HepG2 (cell line): ENCODE measurements at regions not wholly inside any gene's neighbourhood (a gene's known extent, or its start where the extent isn't known, plus 50 kb on each side); places are given as distances from the start of the nearest gene placed in this dataset.
A peak's percentile ranks its signal among the peaks of the same experiment; 100 is the strongest.

Experiments used
- CBX1 ChIP-seq: IDR thresholded peaks from one replicate; pipeline ENCODE4 v1.6.1; 2016; ENCODE audit warnings: antibody characterized with exemption, low read depth
- CERS6 ChIP-seq: sonication (generic); formaldehyde crosslinking; IDR thresholded peaks from 2 replicates; pipeline ENCODE4 v1.5.0; 2020; ENCODE audit warnings: missing genetic modification reagents
- FOXJ3 ChIP-seq: sonication (generic); formaldehyde crosslinking; IDR thresholded peaks from 2 replicates; pipeline ENCODE4 v1.4.0; 2020; ENCODE audit warnings: missing genetic modification reagents, mild to moderate bottlenecking, borderline replicate concordance
- FOXK2 ChIP-seq: fragments of 450-650 bp; IDR thresholded peaks from 2 replicates; pipeline ENCODE4 v1.6.1; 2016
- GABPB1 ChIP-seq: IDR thresholded peaks from 2 replicates; pipeline ENCODE4 v1.6.1; 2016; ENCODE audit warnings: mild to moderate bottlenecking, missing genetic modification reagents, moderate library complexity, missing compliant biosample characterization
- KAT8 ChIP-seq: IDR thresholded peaks from 2 replicates; pipeline ENCODE4 v1.6.1; 2016; ENCODE audit warnings: missing genetic modification reagents, missing compliant biosample characterization
- MBD4 ChIP-seq: IDR thresholded peaks from 2 replicates; pipeline ENCODE4 v1.6.1; 2012; ENCODE audit warnings: low read length, inconsistent platforms, borderline replicate concordance
- MIXL1 ChIP-seq: IDR thresholded peaks from 2 replicates; pipeline ENCODE4 v1.6.1; 2016
- MNT ChIP-seq: fragments of 450-650 bp; IDR thresholded peaks from 2 replicates; pipeline ENCODE4 v1.6.1; 2016
- NCOR1 ChIP-seq: fragments of 200-600 bp; sonication (generic); IDR thresholded peaks from 2 replicates; pipeline ENCODE4 v1.7.0; 2017; ENCODE audit warnings: antibody characterized with exemption, low read length, borderline replicate concordance
- POGZ ChIP-seq: sonication (generic); formaldehyde crosslinking; IDR thresholded peaks from 2 replicates; pipeline ENCODE4 v1.4.0; 2020; ENCODE audit warnings: mild to moderate bottlenecking, missing genetic modification reagents
- SMARCE1 ChIP-seq: fragments of 450-650 bp; IDR thresholded peaks from 2 replicates; pipeline ENCODE4 v1.6.1; 2017; ENCODE audit warnings: borderline replicate concordance
- SMC3 ChIP-seq: IDR thresholded peaks from 2 replicates; pipeline ENCODE4 v1.6.1; 2011; ENCODE audit warnings: low read length, improper control_type of control experiment
- TARDBP ChIP-seq: sonication (generic); formaldehyde crosslinking; IDR thresholded peaks from 2 replicates; pipeline ENCODE4 v1.8.0; 2022; ENCODE audit warnings: mild to moderate bottlenecking, missing genetic modification reagents
- WIZ ChIP-seq: sonication (generic); formaldehyde crosslinking; IDR thresholded peaks from 2 replicates; pipeline ENCODE4 v1.5.1; 2020; ENCODE audit warnings: mild to moderate bottlenecking, missing genetic modification reagents
- ZMYM4 ChIP-seq: sonication (generic); formaldehyde crosslinking; IDR thresholded peaks from 2 replicates; pipeline ENCODE4 v1.8.1; 2023; ENCODE audit warnings: mild to moderate bottlenecking, missing genetic modification reagents
- TF ChIP-seq, protein P1 (sequence below): sonication (generic); formaldehyde crosslinking; conservative IDR thresholded peaks from 2 replicates; pipeline ENCODE4 v1.4.0; 2020; ENCODE audit warnings: missing genetic modification reagents
- TF ChIP-seq, protein P2 (sequence below): IDR thresholded peaks from 2 replicates; pipeline ENCODE4 v1.6.1; 2016
- TF ChIP-seq, protein P3 (sequence below): sonication (generic); formaldehyde crosslinking; IDR thresholded peaks from 2 replicates; pipeline ENCODE4 v1.4.0; 2020; ENCODE audit warnings: missing genetic modification reagents
- TF ChIP-seq, protein P4 (sequence below): sonication (generic); formaldehyde crosslinking; conservative IDR thresholded peaks from 2 replicates; pipeline ENCODE4 v1.4.0; 2020; ENCODE audit warnings: mild to moderate bottlenecking, missing genetic modification reagents, moderate library complexity

DNA sequence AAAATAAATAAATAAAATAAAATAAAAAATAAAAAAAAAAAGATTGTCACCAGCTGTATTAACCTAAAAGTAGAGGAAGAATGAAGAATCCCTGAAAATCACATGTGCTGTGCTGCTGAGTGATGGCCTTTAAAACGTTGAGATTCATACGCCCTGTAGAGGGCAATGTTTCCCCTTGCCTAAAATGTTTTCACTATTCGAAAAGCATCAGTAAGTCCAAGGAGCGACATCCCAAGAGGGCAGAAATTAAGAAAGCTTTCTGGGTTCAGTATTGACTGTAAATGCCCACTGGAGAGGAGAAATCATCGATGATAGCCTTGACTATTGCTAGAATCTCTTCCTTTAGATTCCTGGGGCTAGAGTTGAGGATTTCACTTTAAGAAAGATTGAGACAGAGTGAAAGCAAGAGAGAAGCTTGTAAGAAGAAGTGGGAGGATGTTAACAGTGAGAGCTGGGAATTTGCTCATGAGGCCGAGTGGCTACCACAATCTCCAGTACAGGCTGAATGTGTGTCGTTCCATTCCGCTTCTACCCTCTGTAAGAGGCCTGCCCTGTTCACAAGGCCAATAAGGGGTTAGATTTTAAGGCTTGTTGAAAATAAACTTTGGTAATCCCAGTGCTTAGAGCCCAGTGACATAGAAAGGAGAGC lies 170.8 kb upstream of the FAM20A start (continued):
- TF ChIP-seq, protein P1, sequence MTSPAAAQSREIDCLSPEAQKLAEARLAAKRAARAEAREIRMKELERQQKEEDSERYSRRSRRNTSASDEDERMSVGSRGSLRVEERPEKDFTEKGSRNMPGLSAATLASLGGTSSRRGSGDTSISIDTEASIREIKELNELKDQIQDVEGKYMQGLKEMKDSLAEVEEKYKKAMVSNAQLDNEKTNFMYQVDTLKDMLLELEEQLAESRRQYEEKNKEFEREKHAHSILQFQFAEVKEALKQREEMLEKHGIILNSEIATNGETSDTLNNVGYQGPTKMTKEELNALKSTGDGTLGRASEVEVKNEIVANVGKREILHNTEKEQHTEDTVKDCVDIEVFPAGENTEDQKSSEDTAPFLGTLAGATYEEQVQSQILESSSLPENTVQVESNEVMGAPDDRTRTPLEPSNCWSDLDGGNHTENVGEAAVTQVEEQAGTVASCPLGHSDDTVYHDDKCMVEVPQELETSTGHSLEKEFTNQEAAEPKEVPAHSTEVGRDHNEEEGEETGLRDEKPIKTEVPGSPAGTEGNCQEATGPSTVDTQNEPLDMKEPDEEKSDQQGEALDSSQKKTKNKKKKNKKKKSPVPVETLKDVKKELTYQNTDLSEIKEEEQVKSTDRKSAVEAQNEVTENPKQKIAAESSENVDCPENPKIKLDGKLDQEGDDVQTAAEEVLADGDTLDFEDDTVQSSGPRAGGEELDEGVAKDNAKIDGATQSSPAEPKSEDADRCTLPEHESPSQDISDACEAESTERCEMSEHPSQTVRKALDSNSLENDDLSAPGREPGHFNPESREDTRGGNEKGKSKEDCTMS (CRISPR knock-in tag): no peak
- TF ChIP-seq, protein P2, sequence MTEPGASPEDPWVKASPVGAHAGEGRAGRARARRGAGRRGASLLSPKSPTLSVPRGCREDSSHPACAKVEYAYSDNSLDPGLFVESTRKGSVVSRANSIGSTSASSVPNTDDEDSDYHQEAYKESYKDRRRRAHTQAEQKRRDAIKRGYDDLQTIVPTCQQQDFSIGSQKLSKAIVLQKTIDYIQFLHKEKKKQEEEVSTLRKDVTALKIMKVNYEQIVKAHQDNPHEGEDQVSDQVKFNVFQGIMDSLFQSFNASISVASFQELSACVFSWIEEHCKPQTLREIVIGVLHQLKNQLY (CRISPR knock-in tag): no peak
- TF ChIP-seq CBX1 (no peak), FOXK2 (no peak), ZMYM4 (CRISPR knock-in tag) (peak; percentile 24; the same call in 1 of the 2 replicates), FOXJ3 (no peak), NCOR1 (no peak), MIXL1 (CRISPR knock-in tag) (no peak), GABPB1 (no peak), SMC3 (peak; percentile 86), KAT8 (CRISPR knock-in tag) (0 out of 2 replicates have a peak, but pooled peaks have one; percentile 25), WIZ (no peak), TARDBP (CRISPR knock-in tag) (0 out of 2 replicates have a peak, but pooled peaks have one; percentile 31), POGZ (CRISPR knock-in tag) (0 out of 2 replicates have a peak, but pooled peaks have one; percentile 35), MNT (no peak), MBD4 (no peak), SMARCE1 (no peak), CERS6 (no peak)
- TF ChIP-seq, protein P3, sequence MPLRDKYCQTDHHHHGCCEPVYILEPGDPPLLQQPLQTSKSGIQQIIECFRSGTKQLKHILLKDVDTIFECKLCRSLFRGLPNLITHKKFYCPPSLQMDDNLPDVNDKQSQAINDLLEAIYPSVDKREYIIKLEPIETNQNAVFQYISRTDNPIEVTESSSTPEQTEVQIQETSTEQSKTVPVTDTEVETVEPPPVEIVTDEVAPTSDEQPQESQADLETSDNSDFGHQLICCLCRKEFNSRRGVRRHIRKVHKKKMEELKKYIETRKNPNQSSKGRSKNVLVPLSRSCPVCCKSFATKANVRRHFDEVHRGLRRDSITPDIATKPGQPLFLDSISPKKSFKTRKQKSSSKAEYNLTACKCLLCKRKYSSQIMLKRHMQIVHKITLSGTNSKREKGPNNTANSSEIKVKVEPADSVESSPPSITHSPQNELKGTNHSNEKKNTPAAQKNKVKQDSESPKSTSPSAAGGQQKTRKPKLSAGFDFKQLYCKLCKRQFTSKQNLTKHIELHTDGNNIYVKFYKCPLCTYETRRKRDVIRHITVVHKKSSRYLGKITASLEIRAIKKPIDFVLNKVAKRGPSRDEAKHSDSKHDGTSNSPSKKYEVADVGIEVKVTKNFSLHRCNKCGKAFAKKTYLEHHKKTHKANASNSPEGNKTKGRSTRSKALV: no peak
- TF ChIP-seq, protein P4, sequence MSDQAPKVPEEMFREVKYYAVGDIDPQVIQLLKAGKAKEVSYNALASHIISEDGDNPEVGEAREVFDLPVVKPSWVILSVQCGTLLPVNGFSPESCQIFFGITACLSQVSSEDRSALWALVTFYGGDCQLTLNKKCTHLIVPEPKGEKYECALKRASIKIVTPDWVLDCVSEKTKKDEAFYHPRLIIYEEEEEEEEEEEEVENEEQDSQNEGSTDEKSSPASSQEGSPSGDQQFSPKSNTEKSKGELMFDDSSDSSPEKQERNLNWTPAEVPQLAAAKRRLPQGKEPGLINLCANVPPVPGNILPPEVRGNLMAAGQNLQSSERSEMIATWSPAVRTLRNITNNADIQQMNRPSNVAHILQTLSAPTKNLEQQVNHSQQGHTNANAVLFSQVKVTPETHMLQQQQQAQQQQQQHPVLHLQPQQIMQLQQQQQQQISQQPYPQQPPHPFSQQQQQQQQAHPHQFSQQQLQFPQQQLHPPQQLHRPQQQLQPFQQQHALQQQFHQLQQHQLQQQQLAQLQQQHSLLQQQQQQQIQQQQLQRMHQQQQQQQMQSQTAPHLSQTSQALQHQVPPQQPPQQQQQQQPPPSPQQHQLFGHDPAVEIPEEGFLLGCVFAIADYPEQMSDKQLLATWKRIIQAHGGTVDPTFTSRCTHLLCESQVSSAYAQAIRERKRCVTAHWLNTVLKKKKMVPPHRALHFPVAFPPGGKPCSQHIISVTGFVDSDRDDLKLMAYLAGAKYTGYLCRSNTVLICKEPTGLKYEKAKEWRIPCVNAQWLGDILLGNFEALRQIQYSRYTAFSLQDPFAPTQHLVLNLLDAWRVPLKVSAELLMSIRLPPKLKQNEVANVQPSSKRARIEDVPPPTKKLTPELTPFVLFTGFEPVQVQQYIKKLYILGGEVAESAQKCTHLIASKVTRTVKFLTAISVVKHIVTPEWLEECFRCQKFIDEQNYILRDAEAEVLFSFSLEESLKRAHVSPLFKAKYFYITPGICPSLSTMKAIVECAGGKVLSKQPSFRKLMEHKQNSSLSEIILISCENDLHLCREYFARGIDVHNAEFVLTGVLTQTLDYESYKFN (CRISPR knock-in tag): no peak
